Loucy (cell line): ENCODE measurements at regions not wholly inside any gene's neighbourhood (a gene's known extent, or its start where the extent isn't known, plus 50 kb on each side); places are given as distances from the start of the nearest gene placed in this dataset.

Source experiments
- EZH2phosphoT487 ChIP-seq: fragments of 200-600 bp; IDR thresholded peaks from 2 replicates; pipeline ENCODE4 v1.6.1; 2018; ENCODE audit warnings: antibody characterized with exemption, mild to moderate bottlenecking, moderate library complexity, borderline replicate concordance
- TF ChIP-seq, protein P1 (sequence below): fragments of 200-600 bp; sonication (generic); conservative IDR thresholded peaks from 2 replicates; pipeline ENCODE4 v1.5.1; 2014; ENCODE audit warnings: mild to moderate bottlenecking, antibody characterized with exemption, low read length

DNA sequence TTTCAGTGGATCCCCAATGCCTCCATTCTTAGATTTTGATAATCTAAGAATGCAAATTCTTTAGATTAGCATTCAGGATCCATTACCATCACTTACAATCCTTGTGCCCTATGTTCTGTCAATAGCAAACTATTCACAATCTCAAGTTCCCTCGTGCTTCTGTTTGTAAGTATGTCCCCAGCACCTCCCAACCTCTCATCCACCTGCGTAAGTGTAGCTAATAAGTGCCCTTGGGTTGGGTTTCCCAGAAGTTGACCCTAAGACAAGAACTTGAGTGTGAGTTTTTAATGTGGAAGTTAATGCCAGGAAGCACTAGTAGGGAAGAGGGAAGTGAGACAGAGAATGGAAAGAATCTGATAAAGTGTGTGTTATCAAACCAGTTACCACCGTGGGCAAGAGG lies 72.6 kb upstream of the PAK5 start:
- TF ChIP-seq, protein P1, sequence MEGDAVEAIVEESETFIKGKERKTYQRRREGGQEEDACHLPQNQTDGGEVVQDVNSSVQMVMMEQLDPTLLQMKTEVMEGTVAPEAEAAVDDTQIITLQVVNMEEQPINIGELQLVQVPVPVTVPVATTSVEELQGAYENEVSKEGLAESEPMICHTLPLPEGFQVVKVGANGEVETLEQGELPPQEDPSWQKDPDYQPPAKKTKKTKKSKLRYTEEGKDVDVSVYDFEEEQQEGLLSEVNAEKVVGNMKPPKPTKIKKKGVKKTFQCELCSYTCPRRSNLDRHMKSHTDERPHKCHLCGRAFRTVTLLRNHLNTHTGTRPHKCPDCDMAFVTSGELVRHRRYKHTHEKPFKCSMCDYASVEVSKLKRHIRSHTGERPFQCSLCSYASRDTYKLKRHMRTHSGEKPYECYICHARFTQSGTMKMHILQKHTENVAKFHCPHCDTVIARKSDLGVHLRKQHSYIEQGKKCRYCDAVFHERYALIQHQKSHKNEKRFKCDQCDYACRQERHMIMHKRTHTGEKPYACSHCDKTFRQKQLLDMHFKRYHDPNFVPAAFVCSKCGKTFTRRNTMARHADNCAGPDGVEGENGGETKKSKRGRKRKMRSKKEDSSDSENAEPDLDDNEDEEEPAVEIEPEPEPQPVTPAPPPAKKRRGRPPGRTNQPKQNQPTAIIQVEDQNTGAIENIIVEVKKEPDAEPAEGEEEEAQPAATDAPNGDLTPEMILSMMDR, result no peak
- TF ChIP-seq EZH2phosphoT487, result no peak
